DND-41 (cell line): ENCODE measurements at regions not wholly inside any gene's neighbourhood (a gene's known extent, or its start where the extent isn't known, plus 50 kb on each side); places are given as distances from the start of the nearest gene placed in this dataset.

Experiments used
- CTCF ChIP-seq: IDR thresholded peaks from 2 replicates; pipeline ENCODE4 v1.5.1; 2012; ENCODE audit warnings: borderline replicate concordance, low read length, moderate library complexity, mild to moderate bottlenecking; ENCODE audit not compliant: poor library complexity, severe bottlenecking; ENCODE audit errors: extremely low read depth
- EZH2 ChIP-seq: IDR thresholded peaks from 3 replicates; pipeline ENCODE4 v1.6.1; 2012; ENCODE audit warnings: borderline replicate concordance, low read depth, mild to moderate bottlenecking, moderate library complexity, low read length, inconsistent platforms; ENCODE audit not compliant: severe bottlenecking

DNA sequence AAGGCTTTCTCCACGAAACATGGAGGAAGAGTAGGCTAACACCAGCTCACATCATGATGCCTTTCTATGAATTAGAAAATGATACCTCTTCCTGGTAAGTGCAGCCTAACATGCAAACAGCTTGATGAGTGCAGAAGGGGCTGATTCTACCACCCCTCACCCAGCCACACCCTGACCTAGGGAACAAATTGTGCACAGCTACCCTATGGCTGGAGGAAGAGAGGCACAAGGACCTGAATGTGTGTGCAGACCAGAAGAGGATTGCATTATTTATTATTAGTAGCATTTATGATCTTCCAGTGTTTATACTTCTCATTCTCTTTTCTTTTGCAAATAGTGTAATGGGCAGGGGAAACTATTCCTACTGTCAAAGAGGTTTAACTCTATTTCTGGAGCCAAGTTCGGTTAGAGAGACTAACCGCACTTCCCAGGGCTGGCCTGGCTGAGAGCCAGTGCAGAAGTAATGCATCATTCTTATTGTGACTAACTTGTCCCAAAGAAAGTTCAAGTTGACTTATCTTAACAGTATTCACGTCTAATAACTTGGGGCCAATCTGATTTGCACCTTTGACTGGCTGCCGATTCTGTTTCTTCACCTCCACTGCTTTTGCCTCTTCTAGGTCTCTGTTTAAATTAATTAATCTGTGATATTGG is 237.5 kb downstream of the CD83 start:
- no peak for TF ChIP-seq EZH2
- no peak for TF ChIP-seq CTCF
